ENCODE measurements at regions not wholly inside any gene's neighbourhood (a gene's known extent, or its start where the extent isn't known, plus 50 kb on each side); places are given as distances from the start of the nearest gene placed in this dataset.

DNA sequence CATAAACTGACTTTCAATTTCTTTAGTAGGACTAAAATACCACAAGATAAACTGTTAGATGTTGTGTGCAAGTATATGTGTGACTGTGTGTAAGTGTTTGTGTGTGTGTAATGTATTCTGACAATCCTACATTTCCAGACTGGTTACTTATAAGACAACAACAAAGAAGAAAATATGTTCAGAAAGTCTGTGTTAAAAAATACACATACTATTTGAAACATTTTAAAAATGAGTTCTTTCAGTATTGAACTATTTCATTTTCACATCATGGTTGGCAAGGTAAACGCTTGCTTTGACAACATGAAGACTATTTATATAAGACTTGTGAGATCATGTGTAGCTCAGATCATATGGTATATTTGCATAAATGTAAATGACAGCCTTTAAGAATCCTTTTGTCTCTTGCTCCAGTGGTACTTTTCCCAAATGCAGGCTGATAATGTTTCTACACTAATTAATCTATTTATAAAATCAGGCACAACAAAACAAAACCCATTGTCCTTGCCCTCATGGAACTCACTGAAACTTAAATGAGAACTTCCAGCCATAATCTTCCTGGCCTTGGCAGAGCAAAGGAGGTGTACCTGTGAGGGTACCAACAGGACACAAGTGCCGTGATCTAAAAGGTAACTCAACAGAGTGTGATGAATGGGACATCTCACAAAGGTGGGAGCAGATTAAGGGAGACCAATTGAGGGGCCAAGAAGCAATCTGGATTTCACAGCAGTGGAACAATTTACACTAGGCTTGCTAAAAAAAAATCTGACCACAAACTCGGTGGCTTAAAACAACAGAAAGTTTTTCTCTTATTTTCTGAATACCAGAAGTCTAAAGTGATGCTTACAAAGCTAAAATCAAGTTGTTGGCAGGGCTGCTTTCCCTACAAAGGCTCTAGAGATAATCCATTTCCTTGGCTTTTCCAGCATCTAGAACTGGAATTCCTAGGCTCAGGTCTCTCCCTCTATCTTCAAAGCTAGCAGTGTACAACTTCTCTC is 349.0 kb downstream of the TBC1D4 start:
- WGBS (ENCODE audit: insufficient coverage, low coverage, missing lambda C conversion rate): 0% methylated on average over 3 of the region's 3 CpGs
- no peaks in the 10 kb centered on the region for H3K79me2 ChIP-seq (ENCODE audit: control insufficient read depth, insufficient read depth, low read length)
- H3K4me3 ChIP-seq: no peak overlapping the region
- H3K4me2 ChIP-seq (ENCODE audit: insufficient read depth, low read length): no peak overlapping the region
- ATAC-seq (no peak), DNase-seq (ENCODE audit: extremely low read depth in 1 of 4, low spot score in 3 of 4) (no peak), FAIRE-seq (no peak)
- H2AFZ ChIP-seq (ENCODE audit: low read depth, low read length): no peak overlapping the region
- no peaks in the 10 kb centered on the region for H3K9me1 ChIP-seq (ENCODE audit: control insufficient read depth, insufficient read depth, low read length)
- no peak overlapping the region for H3K27ac ChIP-seq (ENCODE audit: extremely low read depth, low read depth, low read length)
- H3K9me3 ChIP-seq (replicated peaks; ENCODE audit: control insufficient read depth, insufficient read depth, low read depth, low read length): no peaks in the 10 kb centered on the region
- no peaks in the 10 kb centered on the region for H3K4me1 ChIP-seq (replicated peaks in 1 of 2; ENCODE audit: control insufficient read depth in 2 of 2, insufficient read depth in 2 of 2, low read length in 2 of 2)
- ChIA-PET POLR2A (interaction anchor here (0.8 kb wide), 1 partner anchor 10 kb away, joined by 3 read pairs; no protein-coding TSS in a partner anchor), CTCF (ENCODE audit: low intra/inter-chr PET ratio) (no interaction called here)
- intact Hi-C loops (cut with micrococcal nuclease) (no loop called here), in situ Hi-C loops (cut with MboI) (no loop called here)
- H3K27me3 ChIP-seq (ENCODE audit: control insufficient read depth in 2 of 2, insufficient read depth in 2 of 2, low read length in 2 of 2): no peaks in the 10 kb centered on the region
- TF ChIP-seq TBP (optimal IDR thresholded peaks at IDR 0.05; ENCODE audit: low read depth, low read length) (peak; percentile 71), ZNF3 (CRISPR knock-in tag; IDR thresholded peaks at IDR 0.05) (no peak), GTF2B (IDR thresholded peaks at IDR 0.05; ENCODE audit: extremely low read depth, insufficient read length) (peak; percentile 42), ZNF830 (CRISPR knock-in tag; IDR thresholded peaks at IDR 0.05) (no peak), C11orf30 (IDR thresholded peaks at IDR 0.05; ENCODE audit: low read depth) (no peak), SREBF1 (IDR thresholded peaks at IDR 0.05; ENCODE audit: borderline replicate concordance, low read depth, low read length) (no peak), WHSC1 (IDR thresholded peaks at IDR 0.05; ENCODE audit: low read length) (no peak), TGIF2 (CRISPR knock-in tag; IDR thresholded peaks at IDR 0.05) (no peak), ZNF354B (CRISPR knock-in tag; IDR thresholded peaks at IDR 0.05) (no peak), KLF16 (IDR thresholded peaks at IDR 0.05) (no peak), POLR2AphosphoS5 (IDR thresholded peaks at IDR 0.05; ENCODE audit: control insufficient read depth, insufficient read depth, low read depth, low read length) (0 out of 2 replicates have a peak, but pooled peaks have one; percentile 29)
- H3K36me3 ChIP-seq (ENCODE audit: control insufficient read depth, insufficient read depth, low read length): no peaks in the 10 kb centered on the region
- BruUV-seq (replicated peaks): no TSS peak
- no peak overlapping the region for H3K9ac ChIP-seq (ENCODE audit: insufficient read depth in 1 of 2, low read depth in 2 of 2, low read length in 2 of 2)
- H4K20me1 ChIP-seq (replicated peaks; ENCODE audit: control insufficient read depth, insufficient read depth, low read length): no peaks in the 10 kb centered on the region

Data from K562 (cell line).